K562 (cell line): ENCODE measurements at regions not wholly inside any gene's neighbourhood (a gene's known extent, or its start where the extent isn't known, plus 50 kb on each side); places are given as distances from the start of the nearest gene placed in this dataset.

ENCODE experiments used
- ATAC-seq: fragments of 200-7000 bp; cut with Tn5 transposase; 3 replicates; pipeline ENCODE4 v1.9.1; 2020; ENCODE audit warnings: moderate library complexity
- BruUV-seq: library from RNA; stranded (reverse); fragments of 400-500 nt; replicated peaks from 2 replicates; lab custom pipeline; 2021; lab: Mats Ljungman, UMichigan
- CTCF ChIA-PET: fragments of 300-600 bp; formaldehyde crosslinking; extraction: SDS; loops from one replicate; lab custom pipeline; 2021; ENCODE audit warnings: low intra/inter-chr PET ratio; lab: Yijun Ruan, JAX
- POLR2A ChIA-PET: fragments of 300-600, 350-650 bp; sonication (Branson Sonifier 250); formaldehyde crosslinking; extraction: SDS; loops from one replicate; lab custom pipeline; 2021; ENCODE audit warnings: antibody characterized with exemption, inconsistent platforms; lab: Yijun Ruan, JAX
- DNase-seq, 4 experiments: peaks; one replicate each; pipeline versions ENCODE4 v3.0.0 to v3.0.0-alpha.2; 2011 to 2018; ENCODE audit warnings: low spot score in 3 of 4, mixed read lengths in 3 of 4; ENCODE audit errors: extremely low read depth in 1 of 4
- FAIRE-seq: peaks from 2 replicates; lab custom pipeline; 2011; peaks lifted over from hg19 to GRCh38; lab: Jason Lieb, UNC
- H2AFZ ChIP-seq: 2 replicates; pipeline ENCODE4 v1.6.0; 2011; ENCODE audit warnings: low read depth, low read length, control low read depth, inconsistent platforms
- H3K27ac ChIP-seq: fragments of 200-600 bp; 3 replicates; pipeline ENCODE4 v1.8.0; 2011; ENCODE audit warnings: low read depth, mild to moderate bottlenecking, control low read depth, inconsistent platforms, low read length, moderate library complexity, mixed read lengths; ENCODE audit errors: extremely low read depth
- H3K27me3 ChIP-seq, 2 experiments: fragments of 300-600 bp in 1 of 2; 2 replicates in 1 of 2; 3 replicates in 1 of 2; pipeline versions ENCODE4 v1.6.0 to v1.8.0; 2011; ENCODE audit warnings: inconsistent platforms in 2 of 2, low read length in 2 of 2, mild to moderate bottlenecking in 1 of 2, mixed read lengths in 1 of 2, moderate library complexity in 1 of 2; ENCODE audit not compliant: control insufficient read depth in 2 of 2, insufficient read depth in 2 of 2
- H3K36me3 ChIP-seq: fragments of 300-600 bp; 3 replicates; pipeline ENCODE4 v1.8.0; 2011; ENCODE audit warnings: mild to moderate bottlenecking, low read length, inconsistent platforms; ENCODE audit not compliant: control insufficient read depth, insufficient read depth
- H3K4me1 ChIP-seq, 2 experiments: fragments of 200-600 bp in 1 of 2; replicated peaks in 1 of 2; 2 replicates in 1 of 2; 3 replicates in 1 of 2; pipeline versions ENCODE4 v1.5.1 to v1.8.0; 2011; ENCODE audit warnings: inconsistent platforms in 2 of 2, low read length in 2 of 2, mild to moderate bottlenecking in 1 of 2, mixed read lengths in 1 of 2, moderate library complexity in 1 of 2; ENCODE audit not compliant: control insufficient read depth in 2 of 2, insufficient read depth in 2 of 2
- H3K4me2 ChIP-seq: 2 replicates; pipeline ENCODE4 v1.6.1; 2011; ENCODE audit warnings: low read length, control low read depth, inconsistent platforms, mixed read lengths; ENCODE audit not compliant: insufficient read depth
- H3K4me3 ChIP-seq: fragments of 200-600 bp; sonication (generic), shearing (Covaris generic); 2 replicates; pipeline ENCODE4 v1.5.1; 2016; ENCODE audit warnings: control low read depth, inconsistent platforms
- H3K79me2 ChIP-seq: fragments of 200-600 bp; 3 replicates; pipeline ENCODE4 v1.8.0; 2011; ENCODE audit warnings: low read length, inconsistent platforms; ENCODE audit not compliant: control insufficient read depth, insufficient read depth
- H3K9ac ChIP-seq, 2 experiments: 2 replicates each; pipeline versions ENCODE4 v1.6.0 to v1.6.1; 2011; ENCODE audit warnings: low read depth in 2 of 2, low read length in 2 of 2, control low read depth in 1 of 2, inconsistent platforms in 1 of 2, mild to moderate bottlenecking in 1 of 2, mixed read lengths in 1 of 2; ENCODE audit not compliant: insufficient read depth in 1 of 2
- H3K9me1 ChIP-seq: one replicate; pipeline ENCODE4 v1.6.0; 2011; ENCODE audit warnings: inconsistent platforms, mild to moderate bottlenecking, low read length, moderate library complexity; ENCODE audit not compliant: control insufficient read depth, insufficient read depth
- H3K9me3 ChIP-seq: replicated peaks from 2 replicates; pipeline ENCODE4 v1.5.1; 2011; ENCODE audit warnings: low read depth, low read length, inconsistent platforms; ENCODE audit not compliant: control insufficient read depth, insufficient read depth
- H4K20me1 ChIP-seq: replicated peaks from 2 replicates; pipeline ENCODE4 v1.6.1; 2011; ENCODE audit warnings: low read length, inconsistent platforms, mixed read lengths; ENCODE audit not compliant: control insufficient read depth, insufficient read depth
- ARID2 ChIP-seq: fragments of 450-650 bp; IDR thresholded peaks from 2 replicates; pipeline ENCODE4 v1.6.1; 2017; ENCODE audit warnings: antibody characterized with exemption, mild to moderate bottlenecking
- CSDE1 ChIP-seq, 2 experiments: fragments of 450-650 bp; IDR thresholded peaks; 2 replicates each; pipeline ENCODE4 v1.6.1; 2016; ENCODE audit warnings: mild to moderate bottlenecking in 1 of 2
- FIP1L1 ChIP-seq: fragments of 200-400 bp; formaldehyde crosslinking; IDR thresholded peaks from 2 replicates; pipeline ENCODE4 v1.6.1; 2018; ENCODE audit warnings: mild to moderate bottlenecking, low read depth, low read length; ENCODE audit not compliant: poor library complexity, severe bottlenecking
- GATAD2B ChIP-seq: fragments of 450-650 bp; IDR thresholded peaks from 2 replicates; pipeline ENCODE4 v1.6.1; 2017; ENCODE audit warnings: mild to moderate bottlenecking, borderline replicate concordance
- PHB2 ChIP-seq: fragments of 450-650 bp; IDR thresholded peaks from 2 replicates; pipeline ENCODE4 v1.6.1; 2017; ENCODE audit warnings: low read depth
- SETDB1 ChIP-seq: IDR thresholded peaks from one replicate; pipeline ENCODE4 v1.6.1; 2012; ENCODE audit warnings: low read length, control low read depth, inconsistent platforms
- TAF9B ChIP-seq: fragments of 450-650 bp; IDR thresholded peaks from 2 replicates; pipeline ENCODE4 v1.6.1; 2018; ENCODE audit warnings: mild to moderate bottlenecking; ENCODE audit not compliant: partially characterized antibody
- ZBTB7A ChIP-seq: IDR thresholded peaks from 2 replicates; pipeline ENCODE4 v1.6.1; 2011; ENCODE audit warnings: low read depth, mild to moderate bottlenecking, low read length, moderate library complexity, borderline replicate concordance; ENCODE audit not compliant: control insufficient read depth
- ZNF197 ChIP-seq: fragments of 200-800 bp; sonication (Bioruptor generic); IDR thresholded peaks from 2 replicates; pipeline ENCODE4 v1.6.1; 2016; ENCODE audit warnings: low read depth, missing genetic modification characterization, missing compliant biosample characterization
- ZNF507 ChIP-seq: conservative IDR thresholded peaks from 2 replicates; pipeline ENCODE4 v1.6.1; 2017; ENCODE audit warnings: missing genetic modification characterization, missing compliant biosample characterization
- in situ Hi-C: fragments of 300-500 bp; cut with MboI; formaldehyde crosslinking; loops from 4 replicates; pipeline ENCODE4 v1.15.0; 2018; ENCODE audit warnings: inconsistent platforms, mixed read lengths
- intact Hi-C: fragments of 100-400 bp; cut with micrococcal nuclease; formaldehyde crosslinking; loops from 2 replicates; pipeline ENCODE4 v1.14.2; 2022
- TF ChIP-seq, protein P1 (sequence below): fragments of 250-450 bp; sonication (Bioruptor Pico); IDR thresholded peaks from 2 replicates; pipeline ENCODE4 v1.8.0; 2022; ENCODE audit warnings: moderate library complexity, mild to moderate bottlenecking, inconsistent platforms
- TF ChIP-seq, protein P2 (sequence below): fragments of 200-800 bp; sonication (Bioruptor generic); IDR thresholded peaks from 2 replicates; pipeline ENCODE4 v1.6.1; 2017; ENCODE audit warnings: missing genetic modification characterization, missing compliant biosample characterization
- TF ChIP-seq, protein P3 (sequence below): fragments of 450-650 bp; conservative IDR thresholded peaks from 2 replicates; pipeline ENCODE4 v1.6.1; 2016; ENCODE audit warnings: missing genetic modification characterization, low read depth, mild to moderate bottlenecking, missing compliant biosample characterization, moderate library complexity

DNA sequence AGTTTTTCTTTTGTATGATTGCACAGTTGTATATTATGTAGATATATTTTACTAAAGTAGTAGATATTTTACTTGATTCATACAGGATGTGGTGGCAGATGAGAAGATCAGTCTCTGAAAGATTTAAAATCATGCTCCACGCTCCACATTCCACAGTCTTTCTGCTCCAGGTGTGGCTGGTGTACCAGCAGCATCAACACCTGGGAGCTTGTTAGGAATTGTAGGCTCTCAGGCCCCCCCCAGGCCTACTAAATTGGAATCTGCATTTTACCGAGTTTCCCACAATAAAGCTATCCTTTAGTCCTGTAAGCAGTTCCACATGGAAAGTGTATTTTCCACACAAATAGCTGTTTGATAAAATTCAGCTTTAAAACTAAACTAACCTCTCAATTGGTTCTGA, 537.4 kb downstream of the BCKDHB start (continued):
- TF ChIP-seq, protein P1, sequence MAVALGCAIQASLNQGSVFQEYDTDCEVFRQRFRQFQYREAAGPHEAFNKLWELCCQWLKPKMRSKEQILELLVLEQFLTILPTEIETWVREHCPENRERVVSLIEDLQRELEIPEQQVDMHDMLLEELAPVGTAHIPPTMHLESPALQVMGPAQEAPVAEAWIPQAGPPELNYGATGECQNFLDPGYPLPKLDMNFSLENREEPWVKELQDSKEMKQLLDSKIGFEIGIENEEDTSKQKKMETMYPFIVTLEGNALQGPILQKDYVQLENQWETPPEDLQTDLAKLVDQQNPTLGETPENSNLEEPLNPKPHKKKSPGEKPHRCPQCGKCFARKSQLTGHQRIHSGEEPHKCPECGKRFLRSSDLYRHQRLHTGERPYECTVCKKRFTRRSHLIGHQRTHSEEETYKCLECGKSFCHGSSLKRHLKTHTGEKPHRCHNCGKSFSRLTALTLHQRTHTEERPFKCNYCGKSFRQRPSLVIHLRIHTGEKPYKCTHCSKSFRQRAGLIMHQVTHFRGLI (CRISPR knock-in tag): no peak
- TF ChIP-seq ZNF507 (tag): no peak
- TF ChIP-seq, protein P2, sequence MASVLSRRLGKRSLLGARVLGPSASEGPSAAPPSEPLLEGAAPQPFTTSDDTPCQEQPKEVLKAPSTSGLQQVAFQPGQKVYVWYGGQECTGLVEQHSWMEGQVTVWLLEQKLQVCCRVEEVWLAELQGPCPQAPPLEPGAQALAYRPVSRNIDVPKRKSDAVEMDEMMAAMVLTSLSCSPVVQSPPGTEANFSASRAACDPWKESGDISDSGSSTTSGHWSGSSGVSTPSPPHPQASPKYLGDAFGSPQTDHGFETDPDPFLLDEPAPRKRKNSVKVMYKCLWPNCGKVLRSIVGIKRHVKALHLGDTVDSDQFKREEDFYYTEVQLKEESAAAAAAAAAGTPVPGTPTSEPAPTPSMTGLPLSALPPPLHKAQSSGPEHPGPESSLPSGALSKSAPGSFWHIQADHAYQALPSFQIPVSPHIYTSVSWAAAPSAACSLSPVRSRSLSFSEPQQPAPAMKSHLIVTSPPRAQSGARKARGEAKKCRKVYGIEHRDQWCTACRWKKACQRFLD (CRISPR knock-in tag): no peak
- TF ChIP-seq, protein P3, sequence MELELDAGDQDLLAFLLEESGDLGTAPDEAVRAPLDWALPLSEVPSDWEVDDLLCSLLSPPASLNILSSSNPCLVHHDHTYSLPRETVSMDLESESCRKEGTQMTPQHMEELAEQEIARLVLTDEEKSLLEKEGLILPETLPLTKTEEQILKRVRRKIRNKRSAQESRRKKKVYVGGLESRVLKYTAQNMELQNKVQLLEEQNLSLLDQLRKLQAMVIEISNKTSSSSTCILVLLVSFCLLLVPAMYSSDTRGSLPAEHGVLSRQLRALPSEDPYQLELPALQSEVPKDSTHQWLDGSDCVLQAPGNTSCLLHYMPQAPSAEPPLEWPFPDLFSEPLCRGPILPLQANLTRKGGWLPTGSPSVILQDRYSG (tag): no peak
- no peak for TF ChIP-seq SETDB1
- TF ChIP-seq FIP1L1: no peak

DNA sequence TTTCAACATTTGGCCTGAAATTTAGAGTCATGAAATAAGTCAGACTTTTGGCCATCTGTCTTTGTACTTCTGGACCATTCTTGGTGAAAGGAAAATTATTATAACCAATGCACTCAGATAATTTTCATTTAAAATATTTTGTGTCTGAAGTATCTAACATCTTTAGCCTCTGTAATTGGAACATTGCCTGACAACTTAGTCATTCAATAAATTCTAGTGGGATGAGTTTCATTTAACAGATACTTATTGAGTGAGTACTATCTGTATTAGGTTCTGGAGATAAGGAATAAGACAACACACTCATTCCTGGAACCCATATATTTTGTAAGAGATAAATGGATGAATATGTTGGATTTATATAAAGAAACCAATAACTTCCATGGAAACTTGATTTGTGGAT, 536.0 kb downstream of the BCKDHB start:
- no peak for DNase-seq
- H3K9ac ChIP-seq: no peak overlapping the region
- in situ Hi-C loops: no loop called here
- H3K9me3 ChIP-seq: 0 out of 2 replicates have a peak, but pooled peaks cover 2% of the 10 kb centered on the region
- no peak for TF ChIP-seq TAF9B
- no peak for TF ChIP-seq ZNF197 (CRISPR knock-in tag)
- no peak for TF ChIP-seq ARID2
- no peak for TF ChIP-seq ZBTB7A
- no peak for TF ChIP-seq GATAD2B
- no peak for TF ChIP-seq PHB2
- no peak for TF ChIP-seq CSDE1 (IDR thresholded peaks at IDR 0.05)
- H3K79me2 ChIP-seq: no peaks in the 10 kb centered on the region
- H3K4me1 ChIP-seq: no peaks in the 10 kb centered on the region
- intact Hi-C loops: no loop called here
- H3K4me3 ChIP-seq: no peak overlapping the region
- ChIA-PET CTCF (no interaction called here), POLR2A (no interaction called here)
- no peaks in the 10 kb centered on the region for H3K27me3 ChIP-seq
- no peaks in the 10 kb centered on the region for H3K9me1 ChIP-seq
- FAIRE-seq: no peak
- no peak for ATAC-seq
- H3K4me2 ChIP-seq: no peak overlapping the region
- no peak overlapping the region for H3K27ac ChIP-seq
- BruUV-seq: no TSS peak
- H2AFZ ChIP-seq: no peak overlapping the region
- no peaks in the 10 kb centered on the region for H4K20me1 ChIP-seq
- no peaks in the 10 kb centered on the region for H3K36me3 ChIP-seq
